HFF-Myc (cell line): ENCODE measurements at regions not wholly inside any gene's neighbourhood (a gene's known extent, or its start where the extent isn't known, plus 50 kb on each side); places are given as distances from the start of the nearest gene placed in this dataset.

Experiments
- DNase-seq: peaks from one replicate; pipeline ENCODE4 v3.0.0-alpha.2; 2011; ENCODE audit warnings: low read depth; ENCODE audit errors: extremely low read depth
- H3K4me3 ChIP-seq: replicated peaks from 2 replicates; pipeline ENCODE4 v1.5.1; 2011; ENCODE audit warnings: low read depth, mild to moderate bottlenecking, control low read depth, low read length
- CTCF ChIP-seq: IDR thresholded peaks from 2 replicates; pipeline ENCODE4 v1.5.1; 2012; ENCODE audit warnings: mild to moderate bottlenecking, low read depth, low read length, control low read depth; ENCODE audit errors: missing control alignments

- no peak for TF ChIP-seq CTCF
- no peak for DNase-seq
- no peak overlapping the region for H3K4me3 ChIP-seq
These were observed 122.3 kb upstream of the LHX1 start for GRCh38 chr17:36814958-36815357.

- DNase-seq = no peak
- H3K4me3 ChIP-seq = no peak overlapping the region
- no peak for TF ChIP-seq CTCF
These were observed 120.9 kb upstream of the LHX1 start for GRCh38 chr17:36816214-36816906.

GRCh38 chr17:36816907-36817288 is 120.4 kb upstream of the LHX1 start:
- TF ChIP-seq CTCF = no peak

GRCh38 chr17:36817483-36818048 is 119.7 kb upstream of the LHX1 start:
- no peak for TF ChIP-seq CTCF
- DNase-seq = no peak
- H3K4me3 ChIP-seq = no peak overlapping the region

More at GRCh38 chr17:36816907-36817288, 120.4 kb upstream of the LHX1 start:
- no peak overlapping the region for H3K4me3 ChIP-seq
- no peak for DNase-seq

- no peak for DNase-seq
- TF ChIP-seq CTCF = no peak
- H3K4me3 ChIP-seq = no peak overlapping the region
These were observed 119.0 kb upstream of the LHX1 start for GRCh38 chr17:36818134-36818825.

GRCh38 chr17:36823850-36824677 is 113.2 kb upstream of the LHX1 start:
- H3K4me3 ChIP-seq = no peak overlapping the region
- TF ChIP-seq CTCF = no peak
- no peak for DNase-seq
